Activated CD4-positive, CD25-positive, alpha-beta regulatory T cell treated with anti-CD3 and anti-CD28 coated beads, Interleukin-2, amount 50 U/mL, for 72 hours (primary cell): ENCODE measurements at regions not wholly inside any gene's neighbourhood (a gene's known extent, or its start where the extent isn't known, plus 50 kb on each side); places are given as distances from the start of the nearest gene placed in this dataset.
"Not testable (repeated sequence)": the region's sequence is repeated elsewhere in the genome, so short reads cannot be mapped to it uniquely, and the experiment has no call there.

Experiments
- DNase-seq: peaks from one replicate; pipeline ENCODE4 v3.0.0; 2021

DNA sequence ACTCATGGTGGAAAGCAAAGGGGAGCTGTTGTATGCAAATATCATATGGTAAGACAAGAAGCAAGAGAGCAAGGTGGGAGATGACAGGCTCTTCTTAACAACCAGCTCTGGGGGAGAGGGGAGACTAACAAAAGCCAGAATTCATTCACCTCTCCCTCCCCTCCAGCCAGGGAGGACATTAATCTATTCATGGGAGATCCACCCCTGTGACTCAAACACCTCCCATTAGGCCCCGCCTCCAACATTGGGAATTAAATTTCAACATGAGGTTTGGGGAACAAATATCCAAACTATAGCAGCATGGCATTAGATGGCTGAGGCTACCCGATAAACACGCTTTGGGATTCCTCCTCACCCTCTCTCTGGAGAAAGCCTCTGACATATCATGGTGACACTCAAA lies 210.6 kb downstream of the RHOU start:
- no peak for DNase-seq

DNA sequence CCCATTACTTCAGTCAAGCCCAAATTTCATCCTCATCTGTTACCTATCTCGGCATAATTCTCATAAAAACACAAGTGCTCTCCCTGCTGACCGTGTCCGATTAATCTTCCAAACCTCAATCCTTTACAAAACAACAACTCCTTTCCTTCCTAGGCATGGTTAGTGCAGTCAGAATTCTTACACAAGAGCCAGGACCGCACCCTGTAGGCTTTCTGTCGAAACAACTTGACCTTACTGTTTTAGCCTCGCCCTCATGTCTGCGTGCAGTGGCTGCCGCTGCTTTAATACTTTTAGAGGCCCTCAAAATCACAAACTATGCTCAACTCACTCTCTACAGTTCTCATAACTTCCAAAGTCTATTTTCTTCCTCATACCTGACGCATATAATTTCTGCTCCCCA lies 214.3 kb downstream of the RHOU start:
- DNase-seq: not testable (repeated sequence)

GRCh38 chr1:228953207-228953606 lies 217.9 kb downstream of the RHOU start:
- DNase-seq: no peak

DNA sequence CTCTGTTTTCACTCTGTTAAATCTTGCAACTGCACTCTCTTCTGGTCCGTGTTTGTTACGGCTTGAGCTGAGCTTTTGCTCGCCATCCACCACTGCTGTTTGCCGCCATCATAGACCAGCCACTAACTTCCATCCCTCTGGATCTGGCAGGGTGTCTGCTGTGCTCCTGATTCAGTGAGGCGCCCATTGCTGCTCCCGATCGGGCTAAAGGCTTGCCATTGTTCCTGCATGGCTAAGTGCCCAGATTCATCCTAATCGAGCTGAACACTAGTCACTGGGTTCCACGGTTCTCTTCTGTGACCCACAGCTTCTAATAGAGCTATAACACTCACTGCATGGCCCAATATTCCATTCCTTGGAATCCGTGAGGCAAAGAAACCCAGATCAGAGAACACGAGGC lies 218.5 kb downstream of the RHOU start:
- not testable (repeated sequence) for DNase-seq

GRCh38 chr1:228955691-228956090 lies 220.4 kb downstream of the RHOU start:
- no peak for DNase-seq

GRCh38 chr1:228956864-228957263 lies 221.6 kb downstream of the RHOU start:
- DNase-seq: no peak

DNA sequence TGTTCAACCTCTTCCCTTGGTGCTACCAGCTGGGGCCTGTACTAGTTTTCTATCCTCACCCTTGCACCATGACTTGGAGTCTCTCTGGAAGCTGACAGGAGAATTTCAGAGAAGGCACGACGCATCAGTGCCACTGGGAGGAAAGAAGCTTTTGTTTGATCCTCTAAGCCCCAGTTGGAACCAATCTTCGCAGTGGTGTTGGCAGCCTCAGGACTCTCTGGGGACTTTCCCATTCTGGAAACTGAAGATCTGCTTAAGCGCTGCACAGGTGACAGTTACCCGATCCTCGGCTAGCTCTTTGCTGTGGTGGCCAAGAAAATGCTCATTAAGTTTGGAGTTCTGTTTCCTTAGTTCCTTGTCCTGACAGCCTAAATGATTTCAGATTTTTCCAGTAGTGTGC lies 222.3 kb downstream of the RHOU start:
- no peak for DNase-seq

DNA sequence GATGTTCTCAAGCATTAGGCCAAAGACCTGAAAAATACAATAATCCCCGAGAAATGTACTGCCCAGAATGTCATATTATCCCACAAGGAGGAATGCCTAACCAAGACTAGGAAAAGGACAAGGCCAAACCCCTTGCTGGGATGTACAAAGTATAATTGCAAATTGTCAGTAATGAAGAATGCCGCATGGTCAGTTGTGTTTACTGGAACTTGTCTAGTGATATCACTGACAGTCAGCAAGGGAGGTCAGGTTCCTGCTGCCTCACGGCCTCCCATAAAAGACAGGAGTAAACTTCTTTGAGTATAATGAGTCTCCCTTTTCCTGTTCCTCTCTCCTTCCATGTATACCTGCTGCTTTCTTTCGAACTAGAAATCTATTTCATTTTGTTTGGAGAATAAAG lies 222.8 kb downstream of the RHOU start:
- no peak for DNase-seq

DNA sequence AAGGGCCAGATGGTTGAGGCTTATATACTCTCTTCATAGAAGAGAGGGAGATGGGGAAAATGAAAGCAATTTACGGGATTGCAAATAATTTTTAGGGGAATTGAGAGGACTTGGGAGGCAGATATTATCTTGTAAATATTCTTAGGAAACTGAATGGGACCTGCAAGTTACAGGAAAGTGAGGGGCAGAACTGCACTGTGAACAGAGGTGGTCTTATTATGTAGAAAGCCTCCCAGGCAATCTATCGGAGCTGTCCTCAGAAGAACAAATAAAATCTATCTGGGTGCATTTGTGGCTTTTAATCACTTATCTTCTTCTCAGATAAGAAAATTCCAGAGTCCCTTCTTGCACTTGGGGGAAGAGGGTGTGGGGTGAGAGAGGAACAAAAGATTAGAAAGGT lies 223.5 kb downstream of the RHOU start:
- DNase-seq: no peak

DNA sequence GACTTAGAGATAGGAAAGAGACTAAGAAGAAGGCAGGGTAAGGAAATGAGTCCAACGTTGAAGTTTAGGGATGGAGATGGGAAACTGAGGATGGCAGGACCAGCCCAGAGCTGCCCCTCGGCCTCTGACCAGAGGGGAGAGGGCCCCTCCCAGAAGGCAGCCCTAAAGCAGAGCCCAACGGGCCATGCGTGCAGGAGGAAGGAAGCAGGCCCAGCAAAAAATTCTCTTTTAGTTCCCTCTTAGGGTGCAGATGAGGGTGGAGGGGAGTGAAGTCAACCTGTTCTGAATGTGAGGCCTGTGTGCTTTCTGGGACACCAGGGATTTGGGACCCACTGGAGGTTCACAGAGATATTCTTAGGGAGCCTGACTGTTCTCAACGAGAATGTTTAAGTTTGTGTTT lies 225.4 kb downstream of the RHOU start:
- DNase-seq: no peak

- DNase-seq: no peak
Measured at GRCh38 chr1:228961511-228961910, 226.2 kb downstream of the RHOU start.

GRCh38 chr1:228963795-228964177 lies 228.5 kb downstream of the RHOU start:
- no peak for DNase-seq

DNA sequence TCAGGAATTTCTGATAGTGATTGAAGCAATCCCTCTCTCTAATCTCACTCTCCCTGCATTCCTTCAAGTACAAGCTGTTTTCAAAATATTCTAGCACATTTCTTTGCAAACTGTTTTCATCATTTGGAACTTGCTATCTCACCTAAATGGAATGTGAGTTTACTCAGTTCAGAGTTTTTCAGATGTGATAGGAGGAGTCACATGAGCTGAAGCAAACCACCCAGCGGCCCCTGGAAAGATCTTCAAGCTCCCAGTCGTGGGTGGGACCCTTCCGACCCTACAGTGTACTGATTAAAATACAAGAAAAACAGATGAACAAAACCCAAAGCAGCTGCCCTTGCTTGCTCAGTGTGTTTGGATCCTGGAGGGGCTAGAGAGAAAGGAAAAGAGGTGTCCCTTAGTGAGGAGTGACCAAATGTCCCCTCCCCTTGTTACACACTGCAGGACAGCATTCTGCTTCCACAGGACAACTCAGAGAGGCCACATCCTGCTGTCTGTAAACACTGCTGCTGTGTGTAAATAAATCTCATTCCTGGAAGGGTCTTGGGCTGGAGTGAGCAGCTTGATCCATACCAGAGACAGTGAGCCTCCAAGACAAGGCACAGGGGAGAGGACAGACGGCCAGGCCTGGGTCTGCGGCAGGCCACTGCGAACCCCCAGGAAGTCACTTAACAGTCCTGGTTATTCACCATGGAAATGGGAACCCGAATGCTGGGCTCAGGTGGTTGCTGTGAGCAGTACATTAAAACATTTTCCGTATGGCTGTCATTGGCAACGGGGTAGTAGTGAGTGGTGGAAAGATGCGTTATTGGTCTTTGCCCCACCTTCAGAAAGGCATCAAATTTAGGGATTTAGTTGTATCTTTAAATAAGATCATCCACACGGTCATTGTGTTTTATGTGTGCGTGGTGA lies 229.2 kb downstream of the RHOU start:
- no peak for DNase-seq

DNA sequence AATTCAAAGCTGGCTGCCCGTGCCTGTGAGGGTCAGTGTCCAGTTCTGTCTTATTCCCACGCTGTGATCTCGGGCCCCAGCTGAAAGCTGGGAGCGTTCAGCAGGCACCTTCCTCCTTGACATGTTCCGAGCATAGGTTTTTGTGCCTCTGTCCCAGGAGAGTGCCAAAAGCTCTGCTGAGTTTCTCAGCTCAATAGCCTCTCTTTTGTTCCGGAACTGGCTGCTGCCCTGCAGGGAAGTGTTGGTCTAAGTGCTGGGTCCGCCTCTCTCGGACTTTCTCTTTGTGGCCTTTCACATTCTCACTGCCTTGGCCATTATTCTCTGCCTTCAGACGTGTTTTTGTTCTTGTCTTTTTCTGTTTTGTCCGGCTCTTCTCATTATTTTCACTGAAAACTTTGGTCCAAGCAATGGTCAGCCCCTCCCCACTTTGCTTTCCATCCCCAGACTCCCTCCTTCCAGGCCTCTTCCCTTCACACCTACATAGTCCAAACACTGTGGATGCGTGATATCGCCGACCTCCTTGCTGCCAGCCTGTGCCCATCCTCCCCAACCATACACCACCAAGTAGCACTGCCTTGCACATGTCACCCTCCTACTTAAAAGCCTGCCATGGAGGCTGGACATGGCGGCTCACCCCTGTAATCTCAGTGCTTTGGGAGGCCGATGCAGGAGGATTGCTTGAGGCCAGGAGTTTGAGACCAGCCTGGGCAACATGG lies 233.8 kb downstream of the RHOU start:
- DNase-seq: no peak

DNA sequence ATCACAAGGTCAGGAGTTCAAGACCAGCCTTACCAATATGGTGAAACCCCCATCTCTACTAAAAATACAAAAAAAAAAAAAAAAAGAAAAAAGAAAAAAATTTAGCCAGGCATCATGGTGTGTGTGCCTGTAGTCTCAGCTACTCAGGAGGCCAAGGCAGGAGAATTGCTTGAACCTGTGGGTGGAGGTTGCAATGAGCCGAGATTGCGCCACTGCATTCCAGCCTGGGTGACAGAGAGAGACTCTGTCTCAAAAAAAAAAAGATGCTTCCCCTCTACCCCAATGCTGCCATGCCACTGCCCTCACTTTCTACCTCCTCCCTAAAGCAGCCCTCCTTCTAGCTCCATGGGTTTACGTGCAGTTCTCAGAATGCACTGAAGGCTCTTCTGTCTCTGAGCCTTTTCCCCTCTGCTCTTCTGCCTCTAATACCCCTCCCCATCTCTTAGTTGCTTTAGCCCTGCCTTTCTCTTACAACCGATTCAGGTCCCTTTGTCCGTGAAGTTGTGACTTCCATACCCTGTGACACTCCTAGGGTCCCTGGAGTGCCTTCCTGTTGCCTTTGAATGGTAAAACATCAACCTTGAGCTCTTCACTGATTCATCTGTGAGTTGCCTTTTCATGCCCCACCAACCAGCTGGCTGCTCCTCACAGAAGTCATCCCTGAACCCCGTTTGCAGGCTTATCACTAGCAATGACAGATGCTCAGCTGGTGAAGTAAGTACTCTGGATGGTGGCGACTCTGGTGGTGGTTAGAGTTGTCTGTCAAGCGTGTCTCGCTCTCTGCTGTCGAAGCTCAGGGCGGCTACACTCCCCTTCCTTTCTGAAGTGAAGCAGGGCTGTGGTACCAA lies 234.9 kb downstream of the RHOU start:
- DNase-seq: no peak

- no peak for DNase-seq
Measured at GRCh38 chr1:228972576-228972975, 237.3 kb downstream of the RHOU start.

DNA sequence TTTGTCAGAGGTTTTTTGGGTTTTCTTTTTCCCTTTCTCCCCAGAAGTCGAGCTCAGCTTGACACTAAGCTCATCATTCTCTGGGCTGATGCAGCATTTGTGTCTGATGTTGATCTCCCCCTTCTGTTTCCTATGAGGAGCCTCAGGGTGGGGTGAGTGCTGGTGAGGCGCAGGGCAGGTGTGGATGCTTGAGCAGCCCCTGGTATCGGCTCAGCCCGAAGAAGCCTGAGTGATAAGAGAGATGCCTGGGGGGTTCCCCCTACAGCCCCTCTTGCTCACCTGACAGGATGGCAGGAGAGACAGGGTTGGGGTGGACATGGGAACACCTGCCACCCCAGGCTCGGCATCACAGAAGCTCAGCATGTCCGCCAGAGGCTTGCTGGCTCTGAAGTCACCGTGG lies 239.0 kb downstream of the RHOU start:
- DNase-seq: no peak

DNA sequence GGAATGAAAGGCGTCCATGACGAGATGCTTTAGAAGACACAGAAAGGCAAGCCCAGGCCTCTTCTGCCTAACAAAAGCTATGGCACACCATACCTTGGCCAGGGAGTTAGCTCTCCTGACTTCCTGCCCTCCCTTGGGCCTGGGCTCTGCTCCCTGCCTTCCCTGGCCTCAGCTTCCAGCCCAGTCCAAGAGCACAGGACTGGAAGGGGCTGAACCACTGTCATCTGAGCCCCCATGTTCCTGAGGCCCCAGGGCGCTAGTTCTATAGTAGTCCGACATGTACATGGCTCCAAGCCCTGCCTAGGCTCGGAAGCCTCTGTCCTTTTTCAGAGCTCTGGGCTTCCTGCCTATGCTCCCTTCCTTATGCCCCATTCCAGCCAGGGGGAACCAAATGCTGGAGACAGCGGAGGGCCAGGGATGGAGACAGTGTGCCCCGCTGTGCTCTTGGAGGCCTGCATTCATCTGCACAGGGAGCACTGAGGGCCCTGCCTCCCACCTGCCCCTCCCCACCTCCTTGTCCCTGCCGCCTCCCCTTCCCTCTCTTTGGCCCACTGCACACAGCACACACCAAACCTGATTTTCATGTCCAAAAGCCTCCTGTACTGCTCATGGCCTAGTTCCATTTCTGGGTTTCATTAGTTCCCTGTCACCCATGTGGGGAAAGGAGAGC lies 240.1 kb downstream of the RHOU start:
- DNase-seq: no peak

- DNase-seq: no peak
Measured at GRCh38 chr1:228976316-228976715, 241.0 kb downstream of the RHOU start.

- DNase-seq: no peak
Measured at GRCh38 chr1:228977307-228977706, 242.0 kb downstream of the RHOU start.

- DNase-seq: no peak
Measured at GRCh38 chr1:228977741-228978140, 242.5 kb downstream of the RHOU start.

- DNase-seq: no peak
Measured at GRCh38 chr1:228978484-228979324, 243.4 kb downstream of the RHOU start.
